ENCODE measurements at regions not wholly inside any gene's neighbourhood (a gene's known extent, or its start where the extent isn't known, plus 50 kb on each side); places are given as distances from the start of the nearest gene placed in this dataset.

GRCh38 chr1:221394011-221394544 is 347.8 kb downstream of the DUSP10 start:
- DNase-seq = no peak

- DNase-seq = no peak
Observed at GRCh38 chr1:221396526-221396925, 345.4 kb downstream of the DUSP10 start.

- DNase-seq = no peak
Observed at GRCh38 chr1:221397141-221397540, 344.7 kb downstream of the DUSP10 start.

- no peak for DNase-seq
Observed at GRCh38 chr1:221397606-221398005, 344.3 kb downstream of the DUSP10 start.

GRCh38 chr1:221405146-221405545 is 336.7 kb downstream of the DUSP10 start:
- no peak for DNase-seq

- no peak for DNase-seq
Observed at GRCh38 chr1:221408117-221408803, 333.6 kb downstream of the DUSP10 start.

- no peak for DNase-seq
Observed at GRCh38 chr1:221411283-221411682, 330.6 kb downstream of the DUSP10 start.

GRCh38 chr1:221414772-221415539 is 326.9 kb downstream of the DUSP10 start:
- no peak for DNase-seq

GRCh38 chr1:221415651-221416050 is 326.2 kb downstream of the DUSP10 start:
- DNase-seq = peak; percentile 5

- DNase-seq = no peak
Observed at GRCh38 chr1:221416142-221416541, 325.7 kb downstream of the DUSP10 start.

GRCh38 chr1:221416723-221417122 is 325.2 kb downstream of the DUSP10 start:
- DNase-seq = no peak

- no peak for DNase-seq
Observed at GRCh38 chr1:221418346-221418745, 323.5 kb downstream of the DUSP10 start.

- DNase-seq = no peak
Observed at GRCh38 chr1:221419513-221420095, 322.3 kb downstream of the DUSP10 start.

GRCh38 chr1:221429264-221429663 is 312.6 kb downstream of the DUSP10 start:
- no peak for DNase-seq

GRCh38 chr1:221430152-221430960 is 311.5 kb downstream of the DUSP10 start:
- no peak for DNase-seq

GRCh38 chr1:221431068-221431651 is 310.7 kb downstream of the DUSP10 start:
- DNase-seq = no peak

- DNase-seq = no peak
Observed at GRCh38 chr1:221431961-221432360, 309.9 kb downstream of the DUSP10 start.

- peak; percentile 35 for DNase-seq
Observed at GRCh38 chr1:221435504-221435904, 306.4 kb downstream of the DUSP10 start.

- no peak for DNase-seq
Observed at GRCh38 chr1:221437171-221437570, 304.7 kb downstream of the DUSP10 start.

GRCh38 chr1:221437926-221438325 is 304.0 kb downstream of the DUSP10 start:
- DNase-seq = no peak

- no peak for DNase-seq
Observed at GRCh38 chr1:221439008-221439746, 302.7 kb downstream of the DUSP10 start.

Measured in NCI-H774 (cell line).